ENCODE measurements at regions not wholly inside any gene's neighbourhood (a gene's known extent, or its start where the extent isn't known, plus 50 kb on each side); places are given as distances from the start of the nearest gene placed in this dataset.
A peak's percentile ranks its signal among the peaks of the same experiment; 100 is the strongest.

DNA sequence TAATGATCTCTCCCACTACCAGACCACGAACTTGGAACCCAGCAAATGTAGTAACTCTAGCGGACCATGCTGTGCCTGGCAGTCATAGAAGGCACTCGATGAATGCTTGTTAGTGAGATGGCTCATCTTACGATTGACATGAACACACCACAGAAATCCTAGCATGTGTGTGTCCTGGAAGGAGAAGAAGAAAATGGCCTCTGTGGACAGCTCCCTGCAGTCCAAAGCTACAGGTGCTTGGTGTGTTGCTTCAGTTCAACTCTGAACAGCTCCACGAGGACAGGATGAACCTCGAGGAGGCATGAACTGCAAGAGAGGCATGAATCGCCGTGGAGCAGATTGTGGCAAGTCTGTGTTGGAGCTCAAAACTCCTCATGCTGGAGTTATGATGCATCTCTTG is 93.5 kb downstream of the KLF6 start:
- no peak for DNase-seq (ENCODE audit: low spot score)

DNA sequence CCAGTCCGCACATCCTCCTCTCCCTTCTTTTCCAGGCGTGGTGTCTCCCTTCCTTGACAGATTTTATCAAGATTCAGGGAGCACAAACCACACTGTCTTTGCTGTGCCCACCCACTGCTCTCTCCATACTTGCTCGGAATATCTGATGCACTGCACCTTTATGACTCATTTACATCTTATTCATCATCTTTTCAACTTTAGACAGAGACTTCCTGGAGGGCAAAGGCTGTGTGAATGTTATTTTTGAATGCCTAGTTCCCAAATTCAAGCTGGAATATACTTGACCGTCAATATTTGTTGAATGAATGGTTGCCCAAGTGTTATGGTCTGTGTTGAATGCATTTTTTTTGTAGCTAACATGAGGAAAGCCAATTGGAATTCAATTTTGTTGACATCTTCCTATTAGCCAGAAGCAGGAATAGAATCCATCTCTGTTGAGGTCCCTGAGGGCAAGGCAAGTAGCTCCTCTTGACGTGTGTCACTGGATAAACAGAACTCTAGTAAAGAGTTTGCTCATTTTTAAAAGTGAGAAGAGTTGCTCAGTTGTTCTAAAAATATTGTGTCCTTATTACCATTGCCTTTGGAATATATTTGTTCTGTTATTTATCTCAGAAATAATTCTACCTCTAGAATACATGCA is 95.0 kb downstream of the KLF6 start:
- DNase-seq (ENCODE audit: low spot score): no peak

DNA sequence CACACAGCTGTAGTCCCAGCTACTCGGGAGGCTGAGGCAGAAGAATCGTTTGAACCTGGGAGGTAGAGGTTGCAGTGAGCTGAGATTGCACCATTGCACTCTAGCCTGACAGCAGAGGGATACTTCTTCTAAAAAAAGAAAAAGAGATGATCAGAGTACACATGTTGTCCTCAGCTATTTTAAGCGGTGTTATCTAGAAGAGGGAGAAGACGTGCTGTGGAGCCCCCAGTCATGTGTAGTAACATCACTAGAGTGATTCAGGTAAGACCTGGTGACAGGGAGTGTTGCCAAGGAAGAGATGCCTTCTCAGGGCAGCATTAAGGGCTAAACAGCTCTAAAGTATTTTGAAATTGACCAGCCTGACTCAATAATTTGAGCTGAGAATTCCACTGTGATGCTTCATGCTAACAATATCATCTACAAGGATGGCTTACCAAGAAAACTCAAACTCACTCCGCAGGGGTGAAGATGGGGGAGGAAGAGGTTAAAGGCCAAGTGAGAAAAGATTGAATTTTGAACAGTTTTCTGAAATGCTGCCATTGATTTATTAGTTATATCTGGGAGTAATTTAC is 97.4 kb downstream of the KLF6 start:
- no peak for DNase-seq (ENCODE audit: low spot score)

DNA sequence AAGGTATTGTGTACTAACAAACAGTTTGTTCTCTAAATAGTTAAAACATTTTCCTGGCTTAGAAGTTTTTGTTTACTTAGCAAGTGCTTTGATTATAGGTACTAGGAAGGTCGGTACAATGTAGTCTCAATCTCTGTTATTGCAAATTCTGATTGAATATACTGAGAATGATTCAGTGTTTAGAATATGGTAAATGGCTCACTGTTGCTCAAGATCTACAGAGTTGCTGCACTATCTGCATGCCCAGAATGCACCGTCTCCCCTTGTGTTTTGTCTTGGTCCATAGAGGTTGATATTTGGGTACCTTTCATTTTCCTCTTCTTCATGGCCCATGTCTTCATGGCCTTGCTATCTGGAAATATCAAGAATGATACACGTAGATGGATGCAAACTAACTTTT is 99.6 kb downstream of the KLF6 start:
- DNase-seq (ENCODE audit: low spot score): no peak

DNA sequence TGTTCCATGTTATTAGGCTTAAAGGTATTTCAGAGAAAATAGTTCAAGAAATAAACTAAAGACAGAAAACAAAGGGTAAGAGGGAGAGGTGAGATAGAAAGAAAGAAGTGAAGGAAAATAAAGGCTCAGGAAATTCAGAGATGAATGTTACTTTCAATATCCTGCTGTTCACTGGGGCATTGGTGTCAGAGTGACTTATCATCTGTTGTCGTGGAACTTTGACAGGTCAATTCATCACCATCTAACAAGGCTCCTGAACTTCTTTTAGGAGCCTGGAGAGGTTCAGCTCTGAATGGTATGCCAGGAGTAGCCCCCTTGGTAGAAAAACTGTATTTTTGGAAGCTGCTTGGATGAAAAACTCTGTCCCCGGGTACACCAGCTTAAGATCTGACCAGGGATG is 100.1 kb downstream of the KLF6 start:
- no peak for DNase-seq (ENCODE audit: low spot score)

DNA sequence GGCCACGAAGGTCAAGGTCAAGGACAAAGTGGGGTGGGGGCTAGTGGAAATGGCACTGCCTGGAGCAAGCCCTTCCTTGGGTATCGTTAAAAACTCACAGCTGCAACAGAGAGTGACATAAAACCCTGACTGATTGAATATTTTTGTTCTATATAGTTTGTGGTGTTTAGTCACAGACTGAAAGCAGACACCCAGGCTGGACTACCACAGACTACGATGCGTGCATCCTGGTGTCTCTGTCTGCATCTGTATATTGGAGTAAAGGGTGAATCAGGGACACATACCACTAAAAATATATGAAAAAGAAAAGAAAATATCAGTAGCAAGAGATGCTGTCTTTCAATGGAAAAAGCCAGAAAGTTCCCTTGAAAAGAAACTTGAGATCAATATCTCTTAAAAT is 101.4 kb downstream of the KLF6 start:
- DNase-seq (ENCODE audit: low spot score): no peak

DNA sequence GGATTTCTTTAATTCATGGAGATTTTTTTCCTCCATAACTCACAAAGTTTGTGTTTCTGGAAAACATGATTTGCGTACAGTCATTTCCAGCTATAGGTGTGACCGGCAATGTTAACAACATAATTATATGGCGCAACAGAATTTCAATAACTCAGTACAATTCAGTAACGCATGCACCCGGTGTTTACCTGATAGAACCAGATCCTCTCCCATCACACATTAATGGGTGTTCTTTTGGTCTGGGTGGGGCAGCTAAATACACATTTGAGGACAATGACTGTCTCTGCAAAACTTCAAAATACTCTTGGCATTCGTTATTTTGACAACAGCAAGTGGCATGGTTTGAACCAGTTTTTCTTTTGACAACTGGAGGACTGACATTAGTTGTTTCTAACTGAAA is 102.3 kb downstream of the KLF6 start:
- no peak for DNase-seq (ENCODE audit: low spot score)

DNA sequence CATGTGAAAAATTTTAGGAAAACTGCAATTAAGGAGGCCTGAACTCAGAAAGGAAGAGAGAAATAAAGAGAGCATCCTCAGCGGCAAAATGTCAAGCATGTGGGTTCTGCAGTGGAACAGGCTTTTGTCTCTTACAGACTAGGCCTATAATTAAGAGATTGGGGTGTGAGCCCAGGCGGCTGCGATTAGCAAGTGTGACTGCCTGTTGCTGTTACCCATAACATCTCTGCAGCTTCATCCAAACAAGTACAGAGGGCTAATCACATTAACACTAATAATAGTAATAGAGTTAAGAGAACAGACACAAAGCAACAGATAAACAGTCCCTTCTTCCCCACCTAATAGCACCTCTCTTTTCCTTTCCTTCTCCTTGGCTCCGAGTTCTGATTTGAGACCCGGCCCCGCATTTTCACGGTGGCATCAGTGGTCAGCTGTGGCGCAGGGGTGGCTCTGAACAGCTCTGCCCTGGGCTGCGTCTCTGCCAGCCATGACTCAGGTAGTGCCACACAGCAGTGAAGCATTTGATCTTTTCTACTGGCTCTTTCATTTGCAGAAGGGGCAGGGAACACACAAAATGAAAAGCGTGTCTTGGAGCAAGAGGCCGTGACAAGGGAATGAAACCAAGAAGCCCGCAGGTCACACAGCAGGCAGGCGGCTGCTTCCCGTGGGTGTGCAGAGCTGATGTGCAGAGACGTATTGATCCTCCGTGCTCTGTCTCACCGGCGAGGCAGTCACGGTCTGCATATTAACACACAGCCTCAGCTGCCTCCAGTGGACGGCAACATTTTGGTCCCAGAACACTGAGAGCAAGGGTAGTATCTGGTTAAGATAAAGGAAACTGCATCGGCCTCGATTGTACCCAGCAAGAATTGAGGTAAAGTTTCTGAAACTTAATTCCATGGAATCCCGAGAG is 103.1 kb downstream of the KLF6 start:
- no peak for DNase-seq (ENCODE audit: low spot score)

DNA sequence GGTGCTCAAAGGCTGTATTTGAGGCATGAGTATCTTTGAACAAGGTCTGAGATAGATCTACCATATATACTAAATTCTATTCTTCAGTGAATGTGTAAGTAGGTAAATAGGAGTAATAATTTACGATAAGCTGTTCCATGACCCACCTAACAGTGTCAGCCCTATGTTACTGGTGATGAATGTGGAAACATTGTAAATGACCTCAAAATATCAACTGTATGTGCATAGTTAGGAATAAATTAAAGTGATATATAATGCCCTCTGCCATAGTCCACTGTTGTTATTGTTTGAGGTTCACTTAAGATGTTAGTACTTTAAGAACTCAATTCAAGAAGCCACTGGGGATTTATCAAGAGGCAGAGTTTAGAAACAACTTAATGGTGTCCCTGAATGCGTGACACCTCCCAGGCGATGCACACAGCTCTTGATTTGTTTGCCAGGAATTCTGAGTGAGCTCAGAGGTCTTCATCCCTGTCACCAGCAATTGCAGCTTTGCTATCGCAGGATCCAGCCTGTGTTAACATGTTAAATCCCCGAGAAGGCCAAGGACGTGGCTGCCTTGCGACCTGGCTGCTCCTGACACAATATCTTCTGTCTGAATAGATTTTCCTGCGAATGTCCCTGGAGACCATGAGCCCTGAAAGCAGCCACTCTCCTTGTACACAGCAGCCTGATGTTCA is 104.9 kb downstream of the KLF6 start:
- no peak for DNase-seq (ENCODE audit: low spot score)

DNA sequence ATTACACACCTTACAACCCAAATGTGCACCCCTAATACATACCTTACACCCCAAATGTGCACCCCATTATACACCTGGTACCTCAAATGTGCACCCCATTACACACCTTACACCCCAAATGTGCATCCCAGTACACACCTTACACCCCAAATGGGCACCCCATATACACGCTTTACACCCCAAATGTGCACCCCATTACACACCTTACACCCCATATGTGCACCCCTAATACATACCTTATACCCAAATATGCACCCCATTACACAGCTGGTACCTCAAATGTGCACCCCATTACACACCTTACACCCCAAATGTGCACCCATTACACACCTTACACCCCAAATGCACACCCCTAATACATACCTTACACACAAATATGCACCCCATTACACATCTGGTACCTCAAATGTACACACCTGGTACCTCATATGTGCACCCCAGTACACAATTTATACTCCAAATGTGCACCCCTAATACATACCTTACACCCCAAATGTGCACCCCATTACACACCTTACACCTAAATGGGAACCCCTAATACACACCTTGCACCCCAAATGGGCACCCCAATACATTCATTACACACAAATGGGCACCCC is 106.3 kb downstream of the KLF6 start:
- no peak for DNase-seq (ENCODE audit: low spot score)

DNA sequence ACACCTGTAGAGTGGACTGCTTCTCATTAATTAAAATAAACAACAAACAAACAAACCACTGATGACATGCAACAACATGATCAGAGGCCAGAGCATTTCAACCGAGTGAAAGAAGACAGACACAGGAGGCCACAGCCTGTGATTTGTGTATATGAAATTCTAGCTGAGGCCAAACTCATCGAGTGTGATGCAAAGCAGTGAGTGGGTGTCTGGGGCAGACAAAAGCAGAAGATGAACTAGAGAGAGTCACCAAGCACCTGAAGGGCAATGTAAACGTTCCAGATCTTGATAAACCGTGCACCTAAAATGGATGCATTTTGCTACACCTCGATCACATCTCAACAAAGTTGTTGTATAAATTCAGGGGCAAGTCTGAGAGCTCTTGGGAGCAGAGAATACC is 108.4 kb downstream of the KLF6 start:
- DNase-seq (ENCODE audit: low spot score): no peak

DNA sequence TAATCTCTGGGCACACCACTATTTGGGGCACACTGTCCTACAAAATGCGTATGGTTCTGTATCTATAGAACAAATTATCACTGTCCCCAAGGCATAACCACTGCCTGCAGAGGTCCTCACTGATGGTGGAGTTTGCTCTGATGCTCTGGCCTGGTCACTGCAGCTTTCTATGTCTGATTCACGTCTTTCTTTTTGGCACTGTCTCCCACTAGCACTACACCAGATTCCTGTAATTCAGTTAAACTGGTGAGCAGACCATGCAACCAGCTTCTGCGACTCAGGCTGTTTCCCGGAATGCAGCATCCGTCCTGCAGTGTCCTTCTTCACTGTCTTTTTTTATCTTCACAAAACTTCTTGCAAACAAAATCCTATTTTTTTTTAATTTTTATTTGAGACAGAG is 112.8 kb downstream of the KLF6 start:
- no peak for DNase-seq (ENCODE audit: low spot score)

DNA sequence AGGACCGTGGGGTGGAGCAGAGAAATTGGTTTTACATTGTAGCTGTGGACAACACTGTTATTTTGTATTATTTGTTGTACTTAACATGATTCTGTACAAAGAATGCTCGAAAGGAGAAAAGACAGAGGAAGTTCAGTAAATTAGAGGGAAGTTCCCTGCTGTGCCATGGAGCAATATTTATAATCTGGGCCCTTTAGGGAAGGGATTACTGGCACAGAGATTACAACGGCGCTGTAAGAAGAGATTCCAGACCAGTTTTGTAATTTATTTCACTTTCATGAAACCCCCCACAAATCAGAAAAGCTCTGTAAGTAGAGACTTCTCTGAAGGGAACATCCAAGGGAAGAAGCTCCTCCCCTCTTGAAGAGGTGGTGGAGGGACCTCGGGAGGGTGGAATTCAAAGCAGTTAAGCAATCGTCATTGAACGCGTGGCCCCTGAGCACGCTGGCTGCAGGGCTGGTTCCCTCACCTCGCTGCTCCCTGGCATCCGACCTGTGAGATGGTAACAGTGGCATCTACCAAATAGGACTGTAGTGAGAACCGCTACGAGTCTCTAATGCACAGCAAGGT is 113.5 kb downstream of the KLF6 start:
- DNase-seq (ENCODE audit: low spot score): no peak

DNA sequence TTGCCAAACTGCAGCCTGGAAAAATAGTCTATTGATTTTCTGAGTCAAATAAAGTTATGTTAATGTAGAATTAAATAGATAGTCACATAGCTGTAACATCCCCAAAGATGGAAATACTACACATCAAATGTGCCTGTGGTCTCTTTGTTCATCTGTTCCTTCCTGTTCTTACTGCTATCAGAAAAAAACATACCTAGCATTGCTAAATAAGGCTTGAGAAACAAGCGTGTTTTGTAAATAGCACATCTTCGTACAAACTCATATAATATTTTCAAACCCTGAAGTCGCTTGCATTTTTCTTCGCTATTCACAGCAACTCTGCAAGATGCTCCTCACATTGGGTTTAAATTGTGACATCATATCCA is 116.1 kb downstream of the KLF6 start:
- DNase-seq (ENCODE audit: low spot score): no peak

DNA sequence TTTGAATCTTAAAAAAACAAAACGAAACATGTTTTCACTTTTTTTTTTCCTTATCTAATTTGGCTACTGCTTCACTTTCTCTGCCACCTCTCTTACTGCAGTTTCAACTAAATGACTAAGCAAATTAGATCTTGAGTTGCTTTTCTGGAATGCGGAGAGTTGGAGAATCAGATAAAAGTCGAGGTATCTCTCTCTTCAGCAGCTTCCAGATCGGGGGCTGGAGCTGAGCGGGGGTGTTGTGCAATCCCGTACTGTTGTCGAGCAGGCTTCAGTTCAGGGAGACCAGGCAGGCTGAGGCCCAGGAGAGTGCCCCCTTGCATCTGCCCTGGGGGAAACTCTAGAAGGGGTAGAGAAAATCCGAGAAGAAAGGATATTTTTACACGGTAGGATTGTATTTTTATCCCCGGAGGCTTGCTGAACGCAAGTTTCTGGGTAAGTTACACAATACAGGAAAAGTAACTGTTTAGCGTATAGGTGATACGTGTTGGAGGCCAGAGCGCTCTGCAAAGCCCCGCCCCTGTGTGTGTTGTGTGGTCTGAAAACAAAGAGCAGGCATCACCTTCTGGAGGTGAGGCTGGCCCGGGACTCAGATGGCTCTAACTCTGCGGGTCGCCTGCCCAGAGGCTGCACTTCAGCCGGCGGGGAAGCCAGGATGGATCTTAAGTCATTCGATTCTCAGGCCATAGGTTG is 116.6 kb downstream of the KLF6 start:
- DNase-seq (ENCODE audit: low spot score): peak; percentile 77

DNA sequence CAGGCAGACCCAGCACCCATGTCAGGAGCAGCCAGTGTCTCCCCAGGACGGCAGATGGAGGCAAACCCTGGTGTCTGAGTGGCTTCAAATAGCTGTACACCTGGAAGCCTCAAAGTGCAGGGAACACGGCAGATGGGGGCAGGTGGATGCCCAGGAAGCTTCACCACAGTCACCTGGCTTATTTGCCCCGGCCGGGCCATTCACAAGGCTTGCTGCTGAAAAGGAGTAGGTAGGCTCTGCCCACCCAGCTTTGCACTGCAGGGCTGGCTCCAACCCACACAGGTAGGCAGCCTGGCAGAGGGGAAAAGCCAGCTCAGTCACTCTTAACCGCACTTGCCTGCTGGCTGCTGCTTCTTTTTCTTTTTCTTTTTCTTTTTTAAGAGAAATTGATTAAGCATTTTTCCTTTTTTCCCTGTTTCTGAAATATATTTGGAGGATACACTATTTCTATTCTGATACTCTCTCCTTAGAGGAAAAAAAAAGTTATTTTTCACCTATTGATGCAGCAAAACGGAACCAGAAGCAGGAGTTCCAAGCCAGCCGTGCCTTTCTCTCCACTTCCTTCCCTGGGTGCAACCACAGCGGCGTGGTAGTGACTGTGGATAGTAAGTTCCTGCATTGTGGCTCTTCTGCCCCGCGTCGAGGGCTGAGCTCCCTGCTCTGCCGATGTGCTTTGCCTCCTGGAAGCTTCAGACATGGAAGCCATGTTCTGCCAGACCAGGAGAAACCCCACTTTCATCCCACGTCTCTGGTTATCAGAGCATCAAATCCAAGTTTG is 118.3 kb downstream of the KLF6 start:
- no peak for DNase-seq (ENCODE audit: low spot score)

DNA sequence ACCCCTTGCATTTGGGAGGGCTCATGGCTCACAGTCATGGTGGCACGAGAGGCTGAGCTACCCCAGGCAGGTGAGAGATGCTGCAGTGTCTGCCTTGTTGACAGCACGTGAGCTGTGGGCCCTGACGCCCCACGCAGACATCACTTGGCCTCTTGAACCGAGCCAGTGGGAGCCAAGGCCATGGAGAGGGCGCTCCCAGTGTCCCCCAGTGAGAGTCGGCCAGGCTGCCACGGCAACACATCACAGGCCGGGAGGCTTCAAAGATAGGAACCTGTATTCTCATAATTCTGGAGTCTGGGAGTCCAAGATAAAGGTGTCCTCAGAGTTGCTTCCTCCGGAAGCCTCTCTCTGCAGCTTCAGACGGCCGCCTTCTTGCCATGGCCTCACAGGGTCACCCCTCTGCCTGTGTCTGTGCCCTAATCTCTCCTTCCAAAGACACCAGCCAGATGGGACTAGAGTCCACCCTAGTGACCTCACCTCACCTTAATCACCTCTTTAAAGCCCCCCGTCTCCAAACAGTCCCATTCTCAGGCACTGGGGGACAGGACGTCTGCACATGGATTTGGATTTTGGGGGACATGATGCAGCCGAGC is 119.6 kb downstream of the KLF6 start:
- no peak for DNase-seq (ENCODE audit: low spot score)

DNA sequence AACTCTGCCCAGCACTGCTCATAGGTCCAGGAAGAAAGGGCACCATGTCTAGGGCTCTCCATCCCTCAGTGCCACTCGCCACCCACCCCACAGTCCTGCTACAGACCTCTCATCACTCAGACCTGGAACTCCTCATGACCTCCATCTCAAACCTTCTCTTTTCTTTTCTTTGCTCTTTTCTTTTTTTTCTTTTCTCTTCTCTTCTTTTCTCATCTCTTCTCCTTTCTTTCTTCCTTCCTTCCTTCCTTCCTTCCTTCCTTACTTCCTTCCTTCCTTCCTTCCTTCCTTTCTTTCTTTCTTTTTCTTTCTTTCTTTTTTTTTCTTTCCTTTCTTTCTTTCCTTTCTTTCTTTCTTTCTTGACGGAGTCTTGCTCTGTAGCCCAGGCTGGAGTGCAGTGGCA is 122.2 kb downstream of the KLF6 start:
- DNase-seq (ENCODE audit: low spot score): no peak

DNA sequence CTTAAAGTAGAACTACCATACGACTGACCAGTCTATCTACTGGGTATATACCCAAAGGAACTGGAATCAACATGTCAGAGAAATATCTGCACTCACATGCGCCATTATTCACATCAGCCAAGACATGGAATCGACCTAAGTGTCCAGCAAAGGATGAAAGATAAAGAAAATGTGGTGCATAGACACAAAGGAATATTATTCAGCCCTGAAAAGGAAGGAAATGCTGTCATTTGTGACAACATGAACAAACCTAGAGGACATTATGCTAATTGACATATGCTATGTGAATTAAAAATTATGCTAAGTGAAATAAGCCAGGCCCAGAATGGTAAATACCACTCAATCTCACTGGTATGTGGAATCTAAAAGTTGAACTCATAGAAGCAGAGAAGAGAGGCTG is 123.7 kb downstream of the KLF6 start:
- no peak for DNase-seq (ENCODE audit: low spot score)

DNA sequence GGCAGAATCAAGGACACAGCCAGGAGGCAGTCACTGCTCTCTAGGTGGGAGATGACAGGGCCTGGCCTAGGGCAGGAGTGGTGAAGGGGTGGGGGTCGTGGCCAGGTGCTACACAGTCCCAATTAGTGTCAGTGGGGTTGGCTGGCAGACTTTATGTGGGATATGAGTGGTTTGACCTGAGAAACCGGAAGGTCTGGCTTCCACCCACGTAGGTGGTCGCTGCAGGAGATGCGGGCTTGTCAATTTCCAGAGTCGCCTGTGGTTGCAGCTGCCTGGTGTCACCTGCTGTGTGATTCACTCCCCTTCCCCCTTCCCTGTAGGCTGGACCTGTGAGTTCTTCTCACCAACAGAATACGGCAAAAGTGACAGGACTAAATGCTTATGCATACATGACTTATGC is 124.3 kb downstream of the KLF6 start:
- DNase-seq (ENCODE audit: low spot score): no peak

Data from HT-29 (cell line).